ENCODE measurements at regions not wholly inside any gene's neighbourhood (a gene's known extent, or its start where the extent isn't known, plus 50 kb on each side); places are given as distances from the start of the nearest gene placed in this dataset.

DNA sequence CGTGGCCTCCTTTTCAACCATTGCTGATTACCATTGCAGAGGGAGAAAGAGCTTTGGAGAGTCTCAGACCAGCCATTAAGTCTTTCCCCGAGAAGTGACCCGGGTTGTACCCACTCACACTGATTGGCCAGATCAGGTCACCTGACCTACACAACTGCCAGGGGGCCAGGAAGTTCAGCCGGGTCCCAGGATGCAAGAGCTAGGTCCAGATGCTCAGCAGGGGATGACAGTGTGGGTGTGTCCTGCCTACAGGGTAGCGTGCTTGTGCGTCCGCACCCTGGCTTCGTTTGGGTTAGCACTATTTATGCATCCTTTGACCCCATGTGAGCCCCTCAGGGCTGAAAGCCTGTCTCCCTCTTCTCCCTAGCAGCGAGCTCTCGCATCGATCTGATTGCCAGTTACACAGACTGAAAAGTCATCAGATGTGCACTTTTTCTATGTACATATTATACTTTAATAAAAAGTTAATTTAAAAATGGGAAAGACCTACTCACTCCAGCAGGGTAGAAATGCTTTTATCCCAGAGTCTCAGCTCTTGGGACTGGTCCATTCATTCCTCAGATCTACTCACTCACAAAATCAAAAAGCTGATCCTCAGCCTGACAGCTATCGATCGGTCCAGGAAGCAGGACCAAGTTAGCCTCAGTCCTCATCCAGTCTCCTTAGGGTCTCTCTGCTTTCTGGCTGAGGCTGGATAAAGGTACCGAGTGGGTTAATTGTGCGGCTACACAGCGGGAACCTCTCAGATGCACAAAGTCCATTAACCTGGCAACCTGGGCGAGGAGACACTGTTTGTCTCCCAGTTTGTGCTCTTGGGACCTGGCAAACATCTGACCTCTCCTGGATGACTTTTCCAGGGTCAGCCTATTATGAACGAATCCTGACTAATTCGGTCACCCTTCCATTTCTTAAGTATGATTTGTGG is 68.0 kb downstream of the SERPINA3 start:
- no peak overlapping the region for H3K4me3 ChIP-seq (ENCODE audit: low read depth, low read length)
- in situ Hi-C loops (cut with HindIII; ENCODE audit: low sequenced_read_pairs), result no loop called here
- TF ChIP-seq, protein P1, sequence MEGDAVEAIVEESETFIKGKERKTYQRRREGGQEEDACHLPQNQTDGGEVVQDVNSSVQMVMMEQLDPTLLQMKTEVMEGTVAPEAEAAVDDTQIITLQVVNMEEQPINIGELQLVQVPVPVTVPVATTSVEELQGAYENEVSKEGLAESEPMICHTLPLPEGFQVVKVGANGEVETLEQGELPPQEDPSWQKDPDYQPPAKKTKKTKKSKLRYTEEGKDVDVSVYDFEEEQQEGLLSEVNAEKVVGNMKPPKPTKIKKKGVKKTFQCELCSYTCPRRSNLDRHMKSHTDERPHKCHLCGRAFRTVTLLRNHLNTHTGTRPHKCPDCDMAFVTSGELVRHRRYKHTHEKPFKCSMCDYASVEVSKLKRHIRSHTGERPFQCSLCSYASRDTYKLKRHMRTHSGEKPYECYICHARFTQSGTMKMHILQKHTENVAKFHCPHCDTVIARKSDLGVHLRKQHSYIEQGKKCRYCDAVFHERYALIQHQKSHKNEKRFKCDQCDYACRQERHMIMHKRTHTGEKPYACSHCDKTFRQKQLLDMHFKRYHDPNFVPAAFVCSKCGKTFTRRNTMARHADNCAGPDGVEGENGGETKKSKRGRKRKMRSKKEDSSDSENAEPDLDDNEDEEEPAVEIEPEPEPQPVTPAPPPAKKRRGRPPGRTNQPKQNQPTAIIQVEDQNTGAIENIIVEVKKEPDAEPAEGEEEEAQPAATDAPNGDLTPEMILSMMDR (IDR thresholded peaks at IDR 0.05; ENCODE audit: low read depth, low read length, missing control alignments), result no peak
- DNase-seq (ENCODE audit: low read depth), result no peak

GRCh38 chr14:94679106-94679810 is 67.1 kb downstream of the SERPINA3 start:
- DNase-seq (ENCODE audit: low read depth), result no peak
- TF ChIP-seq, protein P1 (IDR thresholded peaks at IDR 0.05; ENCODE audit: low read depth, low read length, missing control alignments), result no peak
- in situ Hi-C loops (cut with HindIII; ENCODE audit: low sequenced_read_pairs), result no loop called here
- H3K4me3 ChIP-seq (ENCODE audit: low read depth, low read length), result no peak overlapping the region

DNA sequence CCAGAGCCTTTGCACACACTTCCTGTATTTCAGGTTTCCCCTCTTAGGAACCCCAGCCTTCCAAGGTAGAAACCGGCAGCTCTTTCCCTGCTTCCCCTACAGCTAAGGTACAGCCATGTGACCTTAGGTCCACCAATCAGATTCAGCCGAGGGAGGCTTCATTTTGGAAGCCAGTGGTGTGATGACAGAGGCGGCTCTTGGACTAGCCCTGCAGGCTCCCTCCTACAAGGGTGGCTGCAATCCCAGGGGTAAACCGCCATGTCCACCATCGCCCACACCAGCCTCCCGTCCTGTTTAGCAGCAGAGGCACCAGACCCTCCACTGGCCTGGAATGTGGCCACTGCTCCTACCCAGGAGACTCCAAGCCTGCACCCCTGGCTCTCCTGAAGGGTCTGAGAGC is 65.6 kb downstream of the SERPINA3 start:
- TF ChIP-seq, protein P1 (IDR thresholded peaks at IDR 0.05; ENCODE audit: low read depth, low read length, missing control alignments), result no peak
- H3K4me3 ChIP-seq (ENCODE audit: low read depth, low read length), result no peak overlapping the region
- in situ Hi-C loops (cut with HindIII; ENCODE audit: low sequenced_read_pairs), result no loop called here
- no peak for DNase-seq (ENCODE audit: low read depth)

DNA sequence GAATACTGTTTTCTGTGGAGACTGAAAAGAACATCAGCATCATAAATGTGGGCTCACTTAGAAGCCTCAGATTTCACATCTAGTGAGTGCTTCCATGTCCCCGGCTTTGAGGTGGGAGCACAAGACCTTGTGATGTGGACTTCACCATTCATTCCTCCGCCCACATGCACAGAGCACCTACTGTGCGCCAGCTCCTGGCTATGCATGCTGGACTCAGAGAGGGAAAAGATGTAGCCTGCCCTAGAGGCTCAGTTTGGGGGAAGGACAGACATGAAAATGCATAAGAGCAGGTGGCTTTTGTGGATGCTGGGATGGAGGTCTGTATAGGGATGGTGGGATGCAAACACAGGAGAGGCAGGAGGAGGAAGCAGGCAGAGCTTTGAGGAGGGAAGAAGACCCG is 65.0 kb downstream of the SERPINA3 start:
- TF ChIP-seq, protein P1 (IDR thresholded peaks at IDR 0.05; ENCODE audit: low read depth, low read length, missing control alignments), result no peak
- in situ Hi-C loops (cut with HindIII; ENCODE audit: low sequenced_read_pairs), result no loop called here
- no peak for DNase-seq (ENCODE audit: low read depth)
- H3K4me3 ChIP-seq (ENCODE audit: low read depth, low read length), result no peak overlapping the region

GRCh38 chr14:94676495-94677185 is 64.4 kb downstream of the SERPINA3 start:
- H3K4me3 ChIP-seq (ENCODE audit: low read depth, low read length), result no peak overlapping the region
- TF ChIP-seq, protein P1 (IDR thresholded peaks at IDR 0.05; ENCODE audit: low read depth, low read length, missing control alignments), result no peak
- in situ Hi-C loops (cut with HindIII; ENCODE audit: low sequenced_read_pairs), result no loop called here
- no peak for DNase-seq (ENCODE audit: low read depth)

- in situ Hi-C loops (cut with HindIII; ENCODE audit: low sequenced_read_pairs), result no loop called here
- H3K4me3 ChIP-seq (ENCODE audit: low read depth, low read length), result no peak overlapping the region
- TF ChIP-seq, protein P1 (IDR thresholded peaks at IDR 0.05; ENCODE audit: low read depth, low read length, missing control alignments), result no peak
- DNase-seq (ENCODE audit: low read depth), result no peak
These were observed 62.8 kb downstream of the SERPINA3 start for GRCh38 chr14:94675036-94675435.
